GM12878 (cell line): ENCODE measurements at regions not wholly inside any gene's neighbourhood (a gene's known extent, or its start where the extent isn't known, plus 50 kb on each side); places are given as distances from the start of the nearest gene placed in this dataset.

Experiments used
- ATAC-seq: fragments of 200-7000 bp; cut with Tn5 transposase; 3 replicates; pipeline ENCODE4 v1.9.1; 2020; ENCODE audit warnings: mild to moderate bottlenecking, moderate library complexity
- BruUV-seq: library from RNA; stranded (reverse); fragments of 400-500 nt; replicated peaks from 2 replicates; lab custom pipeline; 2021; lab: Mats Ljungman, UMichigan
- CTCF ChIA-PET: fragments of 300-600 bp; sonication (Branson Sonifier 250); formaldehyde crosslinking; extraction: SDS; loops from one replicate; lab custom pipeline; 2021; ENCODE audit warnings: inconsistent platforms; lab: Yijun Ruan, JAX
- POLR2A ChIA-PET: fragments of 350-600 bp; formaldehyde crosslinking; extraction: SDS; loops from one replicate; lab custom pipeline; 2021; ENCODE audit warnings: inconsistent platforms; lab: Charles Lee
- RAD21 ChIA-PET: fragments of 300-600 bp; sonication (Branson Sonifier 250); formaldehyde crosslinking; loops from one replicate; lab custom pipeline; 2023; ENCODE audit warnings: antibody characterized with exemption; ENCODE audit not compliant: unreplicated experiment; lab: Charles Lee
- SMC1A ChIA-PET: fragments of 300-600 bp; sonication (Branson Sonifier 250); formaldehyde crosslinking; loops from one replicate; lab custom pipeline; 2023; ENCODE audit not compliant: unreplicated experiment, uncharacterized antibody; lab: Charles Lee
- DNase-seq: peaks from one replicate; pipeline ENCODE4 v3.0.0-alpha.2; 2011; ENCODE audit warnings: low read depth, low spot score
- FAIRE-seq: peaks from 3 replicates; lab custom pipeline; 2011; peaks lifted over from hg19 to GRCh38; lab: Jason Lieb, UNC
- H2AFZ ChIP-seq: 2 replicates; pipeline ENCODE4 v1.6.0; 2011; ENCODE audit warnings: low read depth, low read length, control low read depth; ENCODE audit not compliant: control insufficient read depth
- H3K27ac ChIP-seq: 2 replicates; pipeline ENCODE4 v1.5.1; 2011; ENCODE audit warnings: control low read depth; ENCODE audit not compliant: control insufficient read depth, insufficient read depth
- H3K27me3 ChIP-seq, 2 experiments: replicated peaks in 1 of 2; 2 replicates each; pipeline versions ENCODE4 v1.6.0 to v1.6.1; 2011; ENCODE audit warnings: low read length in 1 of 2; ENCODE audit not compliant: control insufficient read depth in 2 of 2, insufficient read depth in 2 of 2
- H3K36me3 ChIP-seq, 2 experiments: 2 replicates each; pipeline ENCODE4 v1.5.1; 2011; ENCODE audit warnings: low read length in 1 of 2; ENCODE audit not compliant: control insufficient read depth in 2 of 2, insufficient read depth in 2 of 2
- H3K4me1 ChIP-seq: 2 replicates; pipeline ENCODE4 v1.6.1; 2011; ENCODE audit warnings: mild to moderate bottlenecking, low read length, moderate library complexity, mixed read lengths; ENCODE audit not compliant: control insufficient read depth, insufficient read depth
- H3K4me2 ChIP-seq: 2 replicates; pipeline ENCODE4 v1.6.0; 2011; ENCODE audit warnings: control low read depth; ENCODE audit not compliant: control insufficient read depth, insufficient read depth
- H3K4me3 ChIP-seq: fragments of 200-600 bp; sonication (generic); 2 replicates; pipeline ENCODE4 v1.5.1; 2016
- H3K79me2 ChIP-seq: 2 replicates; pipeline ENCODE4 v1.6.0; 2011; ENCODE audit warnings: low read length; ENCODE audit not compliant: control insufficient read depth, insufficient read depth
- H3K9ac ChIP-seq: 2 replicates; pipeline ENCODE4 v1.8.0; 2011; ENCODE audit warnings: low read length, control low read depth, mixed read lengths; ENCODE audit not compliant: control insufficient read depth, insufficient read depth
- H3K9me3 ChIP-seq: replicated peaks from 3 replicates; pipeline ENCODE4 v1.5.1; 2011; ENCODE audit warnings: mild to moderate bottlenecking, low read length; ENCODE audit not compliant: control insufficient read depth, insufficient read depth
- H4K20me1 ChIP-seq: 2 replicates; pipeline ENCODE4 v1.6.0; 2011; ENCODE audit not compliant: control insufficient read depth, insufficient read depth
- CBFB ChIP-seq: IDR thresholded peaks from 2 replicates; pipeline ENCODE4 v1.6.1; 2016; ENCODE audit warnings: antibody characterized with exemption, low read depth
- HDGF ChIP-seq: fragments of 450-650 bp; IDR thresholded peaks from 2 replicates; pipeline ENCODE4 v1.6.1; 2016; ENCODE audit warnings: antibody characterized with exemption
- KLF5 ChIP-seq: fragments of 450-650 bp; IDR thresholded peaks from 2 replicates; pipeline ENCODE4 v1.6.1; 2014; ENCODE audit warnings: mild to moderate bottlenecking; ENCODE audit not compliant: partially characterized antibody
- NFYB ChIP-seq: IDR thresholded peaks from 2 replicates; pipeline ENCODE4 v1.6.1; 2011; ENCODE audit warnings: low read depth, mild to moderate bottlenecking, low read length, improper control_type of control experiment, moderate library complexity; ENCODE audit not compliant: insufficient read depth
- TCF7 ChIP-seq: IDR thresholded peaks from 2 replicates; pipeline ENCODE4 v1.6.1; 2014; ENCODE audit warnings: antibody characterized with exemption, borderline replicate concordance
- WRNIP1 ChIP-seq: IDR thresholded peaks from 2 replicates; pipeline ENCODE4 v1.6.1; 2011; ENCODE audit warnings: low read depth, low read length, improper control_type of control experiment, borderline replicate concordance
- ZNF24 ChIP-seq: fragments of 450-650 bp; IDR thresholded peaks from 2 replicates; pipeline ENCODE4 v1.6.1; 2017; ENCODE audit warnings: antibody characterized with exemption, mild to moderate bottlenecking
- WGBS: methylation state at CpG from one replicate; pipeline ENCODE4 v1.1.6; 2016; ENCODE audit warnings: low lambda C conversion rate; ENCODE audit not compliant: insufficient replicate concordance, insufficient coverage; ENCODE audit errors: missing lambda C conversion rate; 5-methylcytosine and 5-hydroxymethylcytosine counted together
- in situ Hi-C: fragments of 300-500 bp; cut with MboI; formaldehyde crosslinking; loops from 9 replicates; pipeline ENCODE4 v1.14.3; 2018; ENCODE audit warnings: mixed read lengths
- intact Hi-C: fragments of 100-400 bp; cut with micrococcal nuclease; formaldehyde crosslinking; loops from one replicate; pipeline ENCODE4 v1.14.2; 2022; ENCODE audit not compliant: unreplicated experiment
- TF ChIP-seq, protein P1 (sequence below): IDR thresholded peaks from 2 replicates; pipeline ENCODE4 v1.6.1; 2012; ENCODE audit warnings: low read depth, low read length, improper control_type of control experiment
- TF ChIP-seq, protein P2 (sequence below): IDR thresholded peaks from 2 replicates; pipeline ENCODE4 v1.6.1; 2012; ENCODE audit warnings: low read depth, low read length, improper control_type of control experiment

DNA sequence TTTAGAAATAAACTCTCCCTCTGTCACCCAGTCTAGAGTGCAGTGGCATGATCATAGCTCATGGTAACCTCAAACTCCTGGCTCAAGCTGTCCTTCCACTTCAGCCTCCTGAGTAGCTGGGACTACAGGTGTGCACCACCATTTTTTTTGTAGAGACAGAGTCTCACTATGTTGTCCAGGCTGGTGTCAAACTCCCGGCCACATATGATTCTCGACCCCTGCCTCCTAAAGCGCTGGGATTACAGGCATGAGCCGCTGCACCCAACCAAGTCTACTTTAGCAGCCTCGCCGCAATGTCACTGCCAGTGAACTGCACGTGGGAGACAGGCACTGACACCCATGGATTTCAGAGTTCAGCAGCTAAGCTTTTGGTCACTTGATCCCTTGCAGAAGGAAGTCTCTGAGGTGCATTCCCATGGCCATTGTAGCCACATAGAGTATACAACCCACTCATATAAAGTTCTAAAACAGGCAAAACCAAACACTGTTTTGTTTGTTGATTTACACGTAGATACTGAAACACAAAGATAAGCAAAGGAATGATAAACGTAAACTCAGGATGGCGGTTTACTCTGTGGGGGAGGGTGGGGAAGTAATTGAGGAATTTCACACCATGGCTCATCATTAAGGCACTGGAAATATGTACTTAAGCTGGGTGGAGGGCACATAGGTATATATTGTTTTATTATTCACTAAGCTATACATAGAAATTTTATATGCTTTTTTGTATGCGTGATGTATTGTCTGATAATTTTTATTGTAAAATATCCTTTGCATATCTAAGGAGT is 115.0 kb downstream of the MEX3B start:
- ChIA-PET CTCF (interaction anchor here (1.0 kb wide), 1 partner anchor 8 kb away, joined by 4 read pairs; no protein-coding TSS in a partner anchor), POLR2A (no interaction called here), SMC1A (interaction anchor here (0.7 kb wide), 1 partner anchor 178 kb away, joined by 3 read pairs; no protein-coding TSS in a partner anchor), RAD21 (no interaction called here)
- TF ChIP-seq NFYB (no peak), ZNF24 (no peak), TCF7 (no peak), WRNIP1 (no peak), HDGF (no peak), CBFB (no peak), KLF5 (no peak)
- TF ChIP-seq, protein P1, sequence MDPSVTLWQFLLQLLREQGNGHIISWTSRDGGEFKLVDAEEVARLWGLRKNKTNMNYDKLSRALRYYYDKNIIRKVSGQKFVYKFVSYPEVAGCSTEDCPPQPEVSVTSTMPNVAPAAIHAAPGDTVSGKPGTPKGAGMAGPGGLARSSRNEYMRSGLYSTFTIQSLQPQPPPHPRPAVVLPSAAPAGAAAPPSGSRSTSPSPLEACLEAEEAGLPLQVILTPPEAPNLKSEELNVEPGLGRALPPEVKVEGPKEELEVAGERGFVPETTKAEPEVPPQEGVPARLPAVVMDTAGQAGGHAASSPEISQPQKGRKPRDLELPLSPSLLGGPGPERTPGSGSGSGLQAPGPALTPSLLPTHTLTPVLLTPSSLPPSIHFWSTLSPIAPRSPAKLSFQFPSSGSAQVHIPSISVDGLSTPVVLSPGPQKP, result no peak
- TF ChIP-seq, protein P2, sequence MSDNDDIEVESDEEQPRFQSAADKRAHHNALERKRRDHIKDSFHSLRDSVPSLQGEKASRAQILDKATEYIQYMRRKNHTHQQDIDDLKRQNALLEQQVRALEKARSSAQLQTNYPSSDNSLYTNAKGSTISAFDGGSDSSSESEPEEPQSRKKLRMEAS, result no peak
- no peaks in the 10 kb centered on the region for H4K20me1 ChIP-seq
- intact Hi-C loops, result no loop called here
- no TSS peak for BruUV-seq
- H3K9ac ChIP-seq, result no peak overlapping the region
- H3K4me2 ChIP-seq, result no peak overlapping the region
- H2AFZ ChIP-seq, result no peak overlapping the region
- no peaks in the 10 kb centered on the region for H3K36me3 ChIP-seq
- DNase-seq, result no peak
- H3K9me3 ChIP-seq, result no peaks in the 10 kb centered on the region
- H3K4me3 ChIP-seq, result no peak overlapping the region
- in situ Hi-C loops, result no loop called here
- no peaks in the 10 kb centered on the region for H3K27me3 ChIP-seq
- H3K79me2 ChIP-seq, result no peaks in the 10 kb centered on the region
- no peak overlapping the region for H3K27ac ChIP-seq
- no peak for FAIRE-seq
- ATAC-seq, result no peak
- H3K4me1 ChIP-seq, result no peaks in the 10 kb centered on the region
- 41% methylated on average over 11 of the region's 11 CpGs for WGBS
